Esophagus squamous epithelium (tissue), 5 donors: ENCODE measurements at regions not wholly inside any gene's neighbourhood (a gene's known extent, or its start where the extent isn't known, plus 50 kb on each side); places are given as distances from the start of the nearest gene placed in this dataset.
"Not testable (repeated sequence)": the region's sequence is repeated elsewhere in the genome, so short reads cannot be mapped to it uniquely, and the experiment has no call there.

ENCODE experiments used
- DNase-seq: peaks from one replicate; lab custom pipeline; 2025; lab: John Stamatoyannopoulos, UW
- H3K27ac ChIP-seq, 4 donors: fragments of 200-600 bp; sonication (generic); one replicate each; pipeline ENCODE4 v1.5.1; 2016 to 2019; ENCODE audit warnings: mild to moderate bottlenecking in 1 of 4
- H3K27me3 ChIP-seq, 4 donors: fragments of 200-600 bp; sonication (generic); 1 replicate in 3 of 4; 2 replicates in 1 of 4; pipeline versions ENCODE4 v1.5.1 to v1.6.0; 2017 to 2021; ENCODE audit warnings: antibody characterized with exemption in 1 of 4
- H3K36me3 ChIP-seq, 3 donors: fragments of 200-600 bp; sonication (generic); one replicate each; pipeline ENCODE4 v1.5.1; 2016 to 2019
- H3K4me1 ChIP-seq, 3 donors: fragments of 200-600 bp; sonication (generic); one replicate each; pipeline ENCODE4 v1.5.1; 2017 to 2019
- H3K4me3 ChIP-seq, 4 donors: fragments of 200-600 bp; sonication (generic); 1 replicate in 3 of 4; 2 replicates in 1 of 4; pipeline ENCODE4 v1.5.1; 2016 to 2019; ENCODE audit warnings: mild to moderate bottlenecking in 2 of 4, moderate library complexity in 1 of 4
- H3K9me3 ChIP-seq, 3 donors: fragments of 200-600 bp; sonication (generic); one replicate each; pipeline ENCODE4 v1.5.1; 2016 to 2019
- CTCF ChIP-seq, 6 experiments: fragments of 450-650 bp in 4 of 6; fragments of 200-600 bp in 2 of 6; sonication (generic) in 2 of 6; IDR thresholded peaks; one replicate each; pipeline ENCODE4 v1.5.1; 2016 to 2019; ENCODE audit warnings: antibody characterized with exemption in 6 of 6, mild to moderate bottlenecking in 4 of 6, moderate library complexity in 4 of 6
- POLR2A ChIP-seq, 4 donors: fragments of 450-650 bp; IDR thresholded peaks; one replicate each; pipeline ENCODE4 v1.6.1; 2017; ENCODE audit warnings: antibody characterized with exemption in 4 of 4, mild to moderate bottlenecking in 4 of 4, moderate library complexity in 3 of 4
- WGBS, 2 donors: methylation state at CpG; one replicate each; pipeline ENCODE4 v1.1.5; 2018; 5-methylcytosine and 5-hydroxymethylcytosine counted together
- intact Hi-C: fragments of 100-400 bp; cut with DNase I; formaldehyde crosslinking; loops from one replicate; pipeline ENCODE4 v1.15.0; 2022
- donor health status: DM: yes; HTN: yes; CAD: no.

GRCh38 chr9:85310573-85310972 lies 431.2 kb downstream of the AGTPBP1 start:
- peaks cover 0 to 4% (median 0%) of the 10 kb centered on the region in 4 donors for H3K27me3 ChIP-seq
- no peak for DNase-seq
- no peak overlapping the region for H3K4me3 ChIP-seq
- no peaks in the 10 kb centered on the region for H3K36me3 ChIP-seq
- no peaks in the 10 kb centered on the region for H3K4me1 ChIP-seq
- intact Hi-C loops: no loop called here
- H3K27ac ChIP-seq: no peak overlapping the region
- TF ChIP-seq CTCF (IDR thresholded peaks at IDR 0.05) (no peak), POLR2A (IDR thresholded peaks at IDR 0.05) (no peak)
- peaks cover 0 to 6% (median 0%) of the 10 kb centered on the region in 3 donors for H3K9me3 ChIP-seq

GRCh38 chr9:85303757-85304134 lies 438.0 kb downstream of the AGTPBP1 start:
- H3K36me3 ChIP-seq: no peaks in the 10 kb centered on the region
- H3K4me1 ChIP-seq: no peaks in the 10 kb centered on the region
- intact Hi-C loops: no loop called here
- no peak overlapping the region for H3K27ac ChIP-seq
- WGBS, 2 donors: 71 to 80% methylated on average over 4 of the region's 4 CpGs
- no peaks in the 10 kb centered on the region for H3K27me3 ChIP-seq
- H3K9me3 ChIP-seq: no peaks in the 10 kb centered on the region
- no peak for TF ChIP-seq CTCF (IDR thresholded peaks at IDR 0.05)
- TF ChIP-seq POLR2A (IDR thresholded peaks at IDR 0.05): no peak
- H3K4me3 ChIP-seq: no peak overlapping the region
- no peak for DNase-seq

GRCh38 chr9:85302938-85303756 lies 438.6 kb downstream of the AGTPBP1 start:
- intact Hi-C loops: no loop called here
- no peaks in the 10 kb centered on the region for H3K27me3 ChIP-seq
- 67 to 73% methylated on average over 6 to 7 of the region's 7 CpGs for WGBS, 2 donors
- no peaks in the 10 kb centered on the region for H3K36me3 ChIP-seq
- H3K9me3 ChIP-seq: peaks cover 0 to 4% (median 1%) of the 10 kb centered on the region in 3 donors
- no peak overlapping the region for H3K27ac ChIP-seq
- H3K4me3 ChIP-seq: no peak overlapping the region
- TF ChIP-seq POLR2A (IDR thresholded peaks at IDR 0.05) (no peak), CTCF (IDR thresholded peaks at IDR 0.05) (no peak)
- DNase-seq: no peak
- no peaks in the 10 kb centered on the region for H3K4me1 ChIP-seq

GRCh38 chr9:85298499-85298898 lies 443.3 kb downstream of the AGTPBP1 start:
- TF ChIP-seq POLR2A (IDR thresholded peaks at IDR 0.05): no peak
- TF ChIP-seq CTCF (IDR thresholded peaks at IDR 0.05): no peak
- Histone ChIP-seq H3K27me3 (peaks cover 0 to 10% (median 0%) of the 10 kb centered on the region in 4 donors), H3K27ac (no peak overlapping the region), H3K4me1 (no peaks in the 10 kb centered on the region), H3K4me3 (no peak overlapping the region), H3K9me3 (peaks cover 0 to 11% (median 10%) of the 10 kb centered on the region in 3 donors), H3K36me3 (no peaks in the 10 kb centered on the region)
- intact Hi-C loops: no loop called here
- no peak for DNase-seq
- 60 to 72% methylated on average over 4 of the region's 4 CpGs for WGBS, 2 donors

- 80 to 84% methylated on average over 2 to 5 of the region's 5 CpGs for WGBS, 2 donors
- Histone ChIP-seq H3K27me3 (peaks cover 0 to 11% (median 0%) of the 10 kb centered on the region in 4 donors), H3K9me3 (peaks cover 0 to 11% (median 10%) of the 10 kb centered on the region in 3 donors)
- DNase-seq, H3K4me1 ChIP-seq, H3K4me3 ChIP-seq, intact Hi-C loops, H3K27ac ChIP-seq, H3K36me3 ChIP-seq: not testable (repeated sequence)
Measured at GRCh38 chr9:85295244-85295643, 446.5 kb downstream of the AGTPBP1 start.
